ENCODE measurements at regions not wholly inside any gene's neighbourhood (a gene's known extent, or its start where the extent isn't known, plus 50 kb on each side); places are given as distances from the start of the nearest gene placed in this dataset.

DNA sequence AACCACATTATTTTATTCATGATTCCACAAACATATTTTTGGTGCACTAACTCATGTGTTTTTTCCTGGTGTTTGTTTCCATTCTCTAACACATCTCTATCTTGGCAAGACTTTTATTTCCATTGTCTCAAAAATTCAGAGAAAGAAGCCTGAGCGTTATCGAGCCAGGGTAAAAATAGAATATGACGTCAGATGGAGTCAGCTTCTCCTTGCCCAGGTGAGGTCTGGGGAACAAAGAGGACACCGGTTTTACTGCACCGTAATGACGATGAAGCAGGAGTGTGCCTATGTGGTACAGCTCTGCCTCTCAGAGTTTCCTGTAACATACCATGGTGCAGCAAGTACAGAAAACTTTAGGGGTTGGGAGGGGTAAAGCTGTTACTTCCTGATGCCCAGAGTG, 661.6 kb downstream of the PLCL1 start:
- no peak for ATAC-seq (ENCODE audit: insufficient read depth, low FRiP score)
- TF ChIP-seq, protein P1, sequence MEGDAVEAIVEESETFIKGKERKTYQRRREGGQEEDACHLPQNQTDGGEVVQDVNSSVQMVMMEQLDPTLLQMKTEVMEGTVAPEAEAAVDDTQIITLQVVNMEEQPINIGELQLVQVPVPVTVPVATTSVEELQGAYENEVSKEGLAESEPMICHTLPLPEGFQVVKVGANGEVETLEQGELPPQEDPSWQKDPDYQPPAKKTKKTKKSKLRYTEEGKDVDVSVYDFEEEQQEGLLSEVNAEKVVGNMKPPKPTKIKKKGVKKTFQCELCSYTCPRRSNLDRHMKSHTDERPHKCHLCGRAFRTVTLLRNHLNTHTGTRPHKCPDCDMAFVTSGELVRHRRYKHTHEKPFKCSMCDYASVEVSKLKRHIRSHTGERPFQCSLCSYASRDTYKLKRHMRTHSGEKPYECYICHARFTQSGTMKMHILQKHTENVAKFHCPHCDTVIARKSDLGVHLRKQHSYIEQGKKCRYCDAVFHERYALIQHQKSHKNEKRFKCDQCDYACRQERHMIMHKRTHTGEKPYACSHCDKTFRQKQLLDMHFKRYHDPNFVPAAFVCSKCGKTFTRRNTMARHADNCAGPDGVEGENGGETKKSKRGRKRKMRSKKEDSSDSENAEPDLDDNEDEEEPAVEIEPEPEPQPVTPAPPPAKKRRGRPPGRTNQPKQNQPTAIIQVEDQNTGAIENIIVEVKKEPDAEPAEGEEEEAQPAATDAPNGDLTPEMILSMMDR (IDR thresholded peaks at IDR 0.05; ENCODE audit: control extremely low read depth, extremely low read depth), result no peak
- H3K27me3 ChIP-seq (ENCODE audit: control insufficient read depth in 3 of 3, insufficient read depth in 3 of 3, low read length in 2 of 3), result no peaks in the 10 kb centered on the region
- no peaks in the 10 kb centered on the region for H3K36me3 ChIP-seq (ENCODE audit: control insufficient read depth in 4 of 4, insufficient read depth in 4 of 4, low read length in 4 of 4)
- H3K9me3 ChIP-seq (ENCODE audit: control insufficient read depth in 4 of 4, insufficient read depth in 3 of 4, low read length in 3 of 4), result no peaks in the 10 kb centered on the region
- no peak overlapping the region for H3K9ac ChIP-seq (ENCODE audit: insufficient read depth in 1 of 2, low read length in 2 of 2)
- H3K4me1 ChIP-seq (ENCODE audit: control insufficient read depth in 5 of 5, insufficient read depth in 5 of 5, low read length in 5 of 5), result no peaks in the 10 kb centered on the region
- no peak overlapping the region for H3K4me3 ChIP-seq
- no peak for DNase-seq
- WGBS, 2 donors, result 86 to 91% methylated on average over 6 of the region's 6 CpGs
- H3K27ac ChIP-seq (ENCODE audit: low read depth in 1 of 2, low read length in 1 of 2), result no peak overlapping the region

- DNase-seq (no peak), ATAC-seq (ENCODE audit: insufficient read depth, low FRiP score) (no peak)
- WGBS, 2 donors, result 61 to 69% methylated on average over 2 of the region's 2 CpGs
- Histone ChIP-seq H3K9me3 (ENCODE audit: control insufficient read depth in 4 of 4, insufficient read depth in 3 of 4, low read length in 3 of 4) (no peaks in the 10 kb centered on the region), H3K27ac (ENCODE audit: low read depth in 1 of 2, low read length in 1 of 2) (no peak overlapping the region), H3K27me3 (ENCODE audit: control insufficient read depth in 3 of 3, insufficient read depth in 3 of 3, low read length in 2 of 3) (no peaks in the 10 kb centered on the region), H3K9ac (ENCODE audit: insufficient read depth in 1 of 2, low read length in 2 of 2) (no peak overlapping the region), H3K36me3 (ENCODE audit: control insufficient read depth in 4 of 4, insufficient read depth in 4 of 4, low read length in 4 of 4) (no peaks in the 10 kb centered on the region), H3K4me3 (no peak overlapping the region), H3K4me1 (ENCODE audit: control insufficient read depth in 5 of 5, insufficient read depth in 5 of 5, low read length in 5 of 5) (no peaks in the 10 kb centered on the region)
- TF ChIP-seq, protein P1 (IDR thresholded peaks at IDR 0.05; ENCODE audit: control extremely low read depth, extremely low read depth), result no peak
These were observed 652.0 kb downstream of the PLCL1 start for GRCh38 chr2:198456418-198456817.

- Histone ChIP-seq H3K4me1 (ENCODE audit: control insufficient read depth in 5 of 5, insufficient read depth in 5 of 5, low read length in 5 of 5) (no peaks in the 10 kb centered on the region), H3K9ac (ENCODE audit: insufficient read depth in 1 of 2, low read length in 2 of 2) (no peak overlapping the region), H3K9me3 (ENCODE audit: control insufficient read depth in 4 of 4, insufficient read depth in 3 of 4, low read length in 3 of 4) (no peaks in the 10 kb centered on the region), H3K36me3 (ENCODE audit: control insufficient read depth in 4 of 4, insufficient read depth in 4 of 4, low read length in 4 of 4) (no peaks in the 10 kb centered on the region), H3K27me3 (ENCODE audit: control insufficient read depth in 3 of 3, insufficient read depth in 3 of 3, low read length in 2 of 3) (no peaks in the 10 kb centered on the region), H3K4me3 (no peak overlapping the region), H3K27ac (ENCODE audit: low read depth in 1 of 2, low read length in 1 of 2) (no peak overlapping the region)
- WGBS, 2 donors, result 76 to 78% methylated on average over 2 of the region's 2 CpGs
- ATAC-seq (ENCODE audit: insufficient read depth, low FRiP score) (no peak), DNase-seq (no peak)
- TF ChIP-seq, protein P1 (IDR thresholded peaks at IDR 0.05; ENCODE audit: control extremely low read depth, extremely low read depth), result no peak
These were observed 649.5 kb downstream of the PLCL1 start for GRCh38 chr2:198453866-198454265.

- no peak for ATAC-seq (ENCODE audit: insufficient read depth, low FRiP score)
- Histone ChIP-seq H3K9me3 (ENCODE audit: control insufficient read depth in 4 of 4, insufficient read depth in 3 of 4, low read length in 3 of 4) (no peaks in the 10 kb centered on the region), H3K27me3 (ENCODE audit: control insufficient read depth in 3 of 3, insufficient read depth in 3 of 3, low read length in 2 of 3) (no peaks in the 10 kb centered on the region), H3K4me3 (no peak overlapping the region), H3K27ac (ENCODE audit: low read depth in 1 of 2, low read length in 1 of 2) (no peak overlapping the region), H3K9ac (ENCODE audit: insufficient read depth in 1 of 2, low read length in 2 of 2) (no peak overlapping the region), H3K36me3 (ENCODE audit: control insufficient read depth in 4 of 4, insufficient read depth in 4 of 4, low read length in 4 of 4) (no peaks in the 10 kb centered on the region), H3K4me1 (ENCODE audit: control insufficient read depth in 5 of 5, insufficient read depth in 5 of 5, low read length in 5 of 5) (no peaks in the 10 kb centered on the region)
- WGBS, 2 donors, result 78 to 89% methylated on average over 1 of the region's 1 CpG
- DNase-seq, result no peak
- TF ChIP-seq, protein P1 (IDR thresholded peaks at IDR 0.05; ENCODE audit: control extremely low read depth, extremely low read depth), result no peak
These were observed 647.9 kb downstream of the PLCL1 start for GRCh38 chr2:198452327-198452726.
